ENCODE measurements at regions not wholly inside any gene's neighbourhood (a gene's known extent, or its start where the extent isn't known, plus 50 kb on each side); places are given as distances from the start of the nearest gene placed in this dataset.

- no peak for FAIRE-seq
- no peak for TF ChIP-seq POLR2A (IDR thresholded peaks at IDR 0.05; ENCODE audit: low read depth, low read length)
These were observed 458.7 kb upstream of the EEF2KMT start for GRCh38 chr16:5556158-5556810.

GRCh38 chr16:5551909-5552308, 454.3 kb upstream of the EEF2KMT start:
- TF ChIP-seq POLR2A (IDR thresholded peaks at IDR 0.05; ENCODE audit: low read depth, low read length): no peak
- DNase-seq (ENCODE audit: insufficient read length, low spot score) (no peak), FAIRE-seq (no peak)

More at GRCh38 chr16:5556158-5556810, 458.7 kb upstream of the EEF2KMT start:
- DNase-seq (ENCODE audit: insufficient read length, low spot score): no peak

GRCh38 chr16:5549802-5550201, 452.2 kb upstream of the EEF2KMT start:
- no peak for TF ChIP-seq POLR2A (IDR thresholded peaks at IDR 0.05; ENCODE audit: low read depth, low read length)

GRCh38 chr16:5541356-5541755, 443.8 kb upstream of the EEF2KMT start:
- DNase-seq (ENCODE audit: insufficient read length, low spot score) (no peak), FAIRE-seq (no peak)
- no peak for TF ChIP-seq POLR2A (IDR thresholded peaks at IDR 0.05; ENCODE audit: low read depth, low read length)

More at GRCh38 chr16:5549802-5550201, 452.2 kb upstream of the EEF2KMT start:
- DNase-seq (ENCODE audit: insufficient read length, low spot score) (no peak), FAIRE-seq (no peak)

GRCh38 chr16:5537347-5537746, 439.8 kb upstream of the EEF2KMT start:
- FAIRE-seq (no peak), DNase-seq (ENCODE audit: insufficient read length, low spot score) (no peak)
- no peak for TF ChIP-seq POLR2A (IDR thresholded peaks at IDR 0.05; ENCODE audit: low read depth, low read length)

GRCh38 chr16:5533321-5533888, 435.8 kb upstream of the EEF2KMT start:
- no peak for TF ChIP-seq POLR2A (IDR thresholded peaks at IDR 0.05; ENCODE audit: low read depth, low read length)
- DNase-seq (ENCODE audit: insufficient read length, low spot score) (no peak), FAIRE-seq (no peak)

- FAIRE-seq (no peak), DNase-seq (ENCODE audit: insufficient read length, low spot score) (no peak)
These were observed 430.2 kb upstream of the EEF2KMT start for GRCh38 chr16:5527817-5528216.

GRCh38 chr16:5526826-5527225, 429.2 kb upstream of the EEF2KMT start:
- no peak for TF ChIP-seq POLR2A (IDR thresholded peaks at IDR 0.05; ENCODE audit: low read depth, low read length)
- FAIRE-seq (no peak), DNase-seq (ENCODE audit: insufficient read length, low spot score) (no peak)

More at GRCh38 chr16:5527817-5528216, 430.2 kb upstream of the EEF2KMT start:
- TF ChIP-seq POLR2A (IDR thresholded peaks at IDR 0.05; ENCODE audit: low read depth, low read length): no peak

- no peak for FAIRE-seq
- DNase-seq (ENCODE audit: insufficient read length, low spot score): no peak
- TF ChIP-seq POLR2A (IDR thresholded peaks at IDR 0.05; ENCODE audit: low read depth, low read length): no peak
These were observed 426.2 kb upstream of the EEF2KMT start for GRCh38 chr16:5523829-5524228.

GRCh38 chr16:5516115-5516514, 418.5 kb upstream of the EEF2KMT start:
- FAIRE-seq (no peak), DNase-seq (ENCODE audit: insufficient read length, low spot score) (no peak)
- TF ChIP-seq POLR2A (IDR thresholded peaks at IDR 0.05; ENCODE audit: low read depth, low read length): no peak

GRCh38 chr16:5512014-5512413, 414.4 kb upstream of the EEF2KMT start:
- FAIRE-seq (no peak), DNase-seq (ENCODE audit: insufficient read length, low spot score) (no peak)
- no peak for TF ChIP-seq POLR2A (IDR thresholded peaks at IDR 0.05; ENCODE audit: low read depth, low read length)

- DNase-seq (ENCODE audit: insufficient read length, low spot score) (no peak), FAIRE-seq (no peak)
- no peak for TF ChIP-seq POLR2A (IDR thresholded peaks at IDR 0.05; ENCODE audit: low read depth, low read length)
These were observed 413.3 kb upstream of the EEF2KMT start for GRCh38 chr16:5510819-5511370.

GRCh38 chr16:5509794-5510193, 412.2 kb upstream of the EEF2KMT start:
- no peak for TF ChIP-seq POLR2A (IDR thresholded peaks at IDR 0.05; ENCODE audit: low read depth, low read length)
- DNase-seq (ENCODE audit: insufficient read length, low spot score) (no peak), FAIRE-seq (no peak)

GRCh38 chr16:5509336-5509735, 411.7 kb upstream of the EEF2KMT start:
- DNase-seq (ENCODE audit: insufficient read length, low spot score) (no peak), FAIRE-seq (no peak)
- no peak for TF ChIP-seq POLR2A (IDR thresholded peaks at IDR 0.05; ENCODE audit: low read depth, low read length)

- DNase-seq (ENCODE audit: insufficient read length, low spot score): no peak
- TF ChIP-seq POLR2A (IDR thresholded peaks at IDR 0.05; ENCODE audit: low read depth, low read length): no peak
- no peak for FAIRE-seq
These were observed 410.8 kb upstream of the EEF2KMT start for GRCh38 chr16:5508371-5508770.

All from H54 (cell line).